ENCODE measurements at regions not wholly inside any gene's neighbourhood (a gene's known extent, or its start where the extent isn't known, plus 50 kb on each side); places are given as distances from the start of the nearest gene placed in this dataset.
"Not testable (repeated sequence)": the region's sequence is repeated elsewhere in the genome, so short reads cannot be mapped to it uniquely, and the experiment has no call there.

DNA sequence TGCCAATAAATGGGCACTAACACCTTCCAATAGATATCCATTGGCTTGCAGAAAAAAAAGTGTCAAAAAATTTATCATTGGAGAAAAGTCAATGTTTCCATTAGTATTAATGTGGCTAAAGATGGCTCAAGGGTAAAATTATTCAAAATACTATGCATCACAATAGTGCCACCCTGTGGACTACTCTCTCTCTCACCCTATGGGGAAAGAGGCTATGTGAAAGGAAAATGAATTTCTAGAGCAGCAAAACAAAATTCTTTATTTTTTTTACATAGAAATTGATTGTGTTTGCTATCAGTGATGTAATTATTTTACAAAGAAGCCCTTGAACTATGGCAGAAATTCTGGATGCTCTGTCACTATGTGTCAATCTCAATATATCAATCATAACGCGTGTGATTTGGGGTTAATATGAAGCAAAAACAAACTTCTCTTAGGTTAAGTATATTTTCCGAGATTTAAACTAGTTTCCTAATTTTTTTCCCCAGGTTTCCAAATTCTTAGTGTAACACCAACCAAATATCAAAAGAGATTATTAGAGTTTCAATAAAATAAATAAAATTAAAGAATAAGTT, 193.9 kb downstream of the USP22 start:
- not testable (repeated sequence) for DNase-seq

DNA sequence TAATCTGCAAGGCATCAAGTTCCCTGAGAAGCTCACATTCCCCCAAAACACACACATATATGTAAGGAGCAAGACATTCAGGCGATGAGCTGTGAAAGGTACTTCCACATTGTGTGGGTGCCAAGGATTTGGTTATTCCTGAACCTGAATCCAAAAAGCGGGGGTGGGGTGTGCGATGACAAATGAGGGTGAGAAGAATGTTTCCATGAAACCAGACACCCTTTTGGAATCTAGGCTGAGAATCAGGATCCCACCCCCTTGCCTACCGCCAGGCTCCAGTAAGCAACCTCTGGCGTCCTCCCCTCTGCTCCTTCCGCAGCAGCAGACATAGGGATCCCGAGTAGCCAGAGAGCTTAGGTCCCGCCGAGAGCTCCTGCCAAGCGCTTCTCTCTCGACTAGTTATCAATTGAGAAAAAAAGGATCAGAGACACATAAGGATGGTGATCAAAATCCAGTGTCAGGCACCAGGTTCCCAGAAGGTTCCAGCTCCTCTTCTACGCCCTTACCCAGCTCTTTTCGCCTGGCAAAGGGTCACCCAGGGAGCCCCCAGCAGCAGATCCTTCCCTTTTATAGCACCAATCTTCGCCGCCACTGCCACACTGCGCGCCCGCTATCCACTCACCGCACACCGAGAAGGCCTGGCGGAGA, 191.1 kb downstream of the USP22 start:
- not testable (repeated sequence) for DNase-seq

DNA sequence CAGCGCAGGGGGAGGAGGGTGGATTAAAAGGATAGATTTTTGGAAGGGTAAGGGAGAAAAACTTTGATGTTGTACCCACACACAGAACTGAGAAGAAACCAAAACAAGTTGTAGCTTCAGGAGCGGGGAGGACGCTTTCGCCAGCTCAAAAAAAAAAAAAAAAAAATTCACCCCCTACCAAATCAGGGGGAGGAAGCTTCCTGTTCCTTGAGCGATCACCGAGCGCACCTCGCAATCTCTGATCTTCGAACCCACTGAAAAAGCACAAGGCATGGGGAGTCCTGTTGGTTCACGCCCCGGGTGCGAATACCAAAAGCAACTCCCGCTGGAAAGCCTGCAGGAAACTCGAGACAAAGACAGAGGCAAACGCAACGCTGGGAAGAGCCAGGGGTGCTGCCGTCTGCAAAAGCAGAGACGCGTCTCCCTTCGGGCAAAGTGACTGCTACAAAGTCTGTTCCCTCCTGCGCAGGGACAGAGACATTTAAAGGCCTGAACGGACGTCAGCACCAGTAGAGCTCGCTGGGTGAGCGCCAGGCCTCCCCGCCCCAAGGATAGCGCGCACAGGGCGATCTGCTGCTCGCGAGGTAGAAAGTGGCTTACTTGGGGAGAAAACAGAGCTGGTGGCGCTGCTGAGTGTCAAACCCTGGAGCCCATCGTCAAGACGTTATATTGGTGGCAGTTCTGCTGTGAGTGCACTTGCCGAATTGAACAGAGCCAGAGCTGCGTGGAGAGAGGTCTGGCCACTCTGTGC, 190.4 kb downstream of the USP22 start:
- DNase-seq, result no peak

DNA sequence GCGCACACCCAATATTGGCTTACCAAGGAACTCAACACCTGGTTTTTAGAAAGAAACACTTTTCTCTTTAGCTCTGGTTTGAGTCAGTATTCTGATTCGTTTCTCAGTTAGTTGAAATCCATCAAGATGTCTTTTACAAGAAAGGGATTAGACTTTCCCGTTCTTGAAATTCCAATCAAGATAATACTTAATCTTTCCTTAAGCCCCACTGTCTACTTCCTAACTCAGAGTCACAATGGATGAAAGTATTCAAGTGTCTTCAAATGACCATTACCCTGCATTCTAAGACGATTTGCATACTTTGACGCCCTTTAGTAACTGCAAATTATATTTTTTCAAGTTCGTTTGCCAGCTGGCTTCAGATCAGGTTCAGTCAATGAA, 189.8 kb downstream of the USP22 start:
- no peak for DNase-seq

DNA sequence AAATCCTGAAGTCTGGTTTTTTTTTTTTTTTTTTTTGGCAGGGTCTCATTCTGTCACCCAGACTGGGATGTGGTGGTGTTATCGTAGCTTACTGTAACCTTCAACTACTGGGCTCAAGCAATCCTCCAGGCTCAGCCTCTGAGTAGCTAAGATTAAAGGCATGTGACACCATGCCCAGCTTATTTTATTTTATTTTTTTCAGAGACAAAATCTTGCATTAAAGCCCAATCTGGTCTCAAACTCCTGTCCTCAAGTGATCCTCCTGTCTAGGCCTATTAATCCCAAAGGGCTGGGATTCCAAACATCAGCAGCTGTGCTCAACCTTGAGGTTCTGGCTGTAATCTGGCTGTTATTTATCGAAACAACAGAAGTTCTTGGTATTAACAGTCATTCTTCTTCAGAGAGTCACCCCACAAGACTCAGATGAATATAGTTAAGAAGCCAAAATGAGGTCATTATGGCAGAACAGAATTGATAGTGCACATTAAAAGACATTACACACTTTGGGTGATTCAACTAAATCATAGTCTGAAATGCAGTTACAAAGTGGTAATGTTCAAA, 186.8 kb downstream of the USP22 start:
- not testable (repeated sequence) for DNase-seq

DNA sequence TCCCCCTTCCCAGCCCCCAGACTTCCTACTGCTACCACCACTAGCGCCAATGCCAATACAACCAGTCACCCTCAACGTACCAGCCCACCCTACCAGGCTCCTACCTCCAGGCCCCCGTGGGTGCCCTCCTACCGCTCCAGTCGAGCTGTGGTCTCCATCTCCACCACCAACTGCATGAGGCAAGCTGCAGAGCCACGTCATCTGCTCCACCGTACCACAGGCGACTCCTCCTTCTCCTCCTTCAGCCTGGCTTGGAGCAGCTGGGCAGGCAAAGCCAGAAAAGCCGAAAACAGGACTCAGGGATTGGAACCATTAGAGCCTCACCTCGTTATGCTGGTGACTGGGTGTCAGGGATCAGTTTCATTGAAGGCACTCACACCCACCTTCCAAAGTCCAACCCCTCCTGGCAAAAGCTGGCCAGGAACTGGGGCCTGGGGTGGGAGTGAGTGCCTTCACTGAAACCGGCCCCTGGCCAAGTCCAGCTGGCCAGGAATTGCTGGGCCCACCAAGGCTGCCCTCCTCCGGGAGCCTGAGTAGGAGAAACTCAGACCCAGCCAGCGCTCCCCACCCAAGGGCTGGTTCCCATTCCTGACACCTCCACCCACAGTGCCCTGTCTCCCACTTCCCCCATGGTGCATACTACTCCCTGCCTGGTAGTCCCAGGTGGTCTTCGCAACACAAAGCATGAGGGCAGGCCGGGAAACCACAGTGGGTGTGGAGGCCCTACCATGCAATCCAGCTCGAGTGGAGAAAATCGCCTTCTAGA, 176.2 kb downstream of the USP22 start:
- DNase-seq, result not testable (repeated sequence)

DNA sequence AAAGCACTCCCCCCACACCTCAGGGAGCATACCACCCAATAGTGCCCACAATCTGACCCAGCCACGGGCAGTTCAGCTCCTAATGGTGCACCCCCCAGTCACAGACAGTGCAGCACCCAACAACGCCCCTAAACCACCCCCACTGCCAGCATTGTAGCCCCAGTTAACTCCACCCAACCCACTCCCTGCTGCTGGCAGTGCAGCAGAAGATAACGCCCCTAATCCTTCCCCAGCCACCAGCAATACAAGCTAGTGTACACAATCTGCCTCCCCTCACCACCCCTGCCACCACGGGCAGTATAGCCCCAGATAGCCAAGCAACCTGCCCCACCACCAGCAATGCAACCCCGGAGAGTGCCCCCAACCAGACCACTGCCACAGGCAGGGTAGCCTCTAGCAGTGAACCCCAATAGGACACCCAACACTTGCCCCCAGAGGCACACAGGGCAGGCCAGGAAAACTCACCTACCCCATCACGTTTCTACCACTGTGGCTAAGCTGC, 175.3 kb downstream of the USP22 start:
- DNase-seq, result not testable (repeated sequence)

DNA sequence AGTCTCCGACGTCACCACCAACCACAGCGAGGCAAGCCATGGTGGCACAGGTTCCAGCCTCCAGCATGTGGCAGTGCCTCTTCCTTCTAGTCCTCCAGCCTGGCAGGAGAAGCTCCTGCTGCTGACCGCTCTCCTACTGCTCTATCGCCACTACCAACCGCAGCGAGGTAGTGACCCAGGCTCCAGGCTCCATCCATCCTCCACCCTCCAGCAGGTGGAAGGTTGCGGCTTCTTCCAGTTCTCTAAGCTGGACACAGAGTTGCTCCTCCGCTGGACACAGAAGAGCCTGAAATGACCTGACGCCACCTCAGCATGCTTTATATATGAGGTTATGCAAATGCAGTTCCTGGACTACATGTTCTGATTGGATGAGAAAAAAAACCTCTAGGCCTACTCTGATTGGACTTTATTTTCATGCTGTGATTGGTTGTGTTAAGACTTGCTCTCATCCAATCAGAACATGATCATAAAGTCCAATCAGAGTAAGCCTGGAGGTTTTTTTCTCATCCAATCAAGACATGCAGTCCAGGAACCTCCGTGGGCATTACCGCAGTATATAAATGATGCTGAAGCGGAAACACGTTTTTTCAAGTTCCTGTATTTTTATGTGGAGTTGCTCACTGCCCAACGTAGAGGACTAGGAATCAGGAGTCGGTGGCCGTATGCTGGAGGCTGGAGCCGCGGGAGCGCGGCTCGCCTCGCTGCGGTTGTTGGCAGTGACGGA, 174.7 kb downstream of the USP22 start:
- DNase-seq, result not testable (repeated sequence)

DNA sequence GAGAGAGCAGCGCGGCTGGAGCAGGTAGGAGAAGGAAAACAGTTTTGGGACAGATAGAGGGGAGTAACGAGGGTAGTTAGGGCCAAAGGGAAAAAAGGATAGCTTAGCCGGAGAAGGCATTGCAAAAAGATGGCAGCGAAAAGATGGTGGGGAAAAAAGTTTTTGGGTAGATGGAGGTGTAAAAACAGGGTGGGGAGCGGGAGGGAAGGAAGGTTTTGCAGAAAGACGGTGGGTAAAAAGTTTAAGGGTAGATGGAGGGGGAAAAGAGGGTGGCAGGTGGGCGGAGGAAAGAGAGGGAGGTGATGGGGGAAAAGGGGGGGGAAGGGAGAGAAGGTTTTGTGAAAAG, 174.2 kb downstream of the USP22 start:
- not testable (repeated sequence) for DNase-seq

DNA sequence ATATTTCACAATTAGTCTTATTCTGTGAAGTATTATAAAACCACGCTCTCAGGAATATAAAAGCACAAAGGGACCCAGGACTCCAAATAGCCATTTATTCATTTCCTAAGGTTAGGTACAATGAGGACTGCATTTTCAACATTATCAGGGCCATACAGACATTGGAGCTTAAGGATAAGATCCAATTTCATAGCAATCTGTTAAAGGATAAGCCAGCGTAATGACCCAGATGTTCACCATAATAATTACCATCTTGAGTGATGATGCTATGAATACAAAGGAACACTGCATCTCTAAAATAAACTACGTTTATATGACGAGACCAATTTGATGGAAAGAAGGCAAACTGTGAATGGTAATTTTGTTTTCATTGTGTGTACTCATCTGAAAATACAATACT, 169.6 kb downstream of the USP22 start:
- DNase-seq, result not testable (repeated sequence)

DNA sequence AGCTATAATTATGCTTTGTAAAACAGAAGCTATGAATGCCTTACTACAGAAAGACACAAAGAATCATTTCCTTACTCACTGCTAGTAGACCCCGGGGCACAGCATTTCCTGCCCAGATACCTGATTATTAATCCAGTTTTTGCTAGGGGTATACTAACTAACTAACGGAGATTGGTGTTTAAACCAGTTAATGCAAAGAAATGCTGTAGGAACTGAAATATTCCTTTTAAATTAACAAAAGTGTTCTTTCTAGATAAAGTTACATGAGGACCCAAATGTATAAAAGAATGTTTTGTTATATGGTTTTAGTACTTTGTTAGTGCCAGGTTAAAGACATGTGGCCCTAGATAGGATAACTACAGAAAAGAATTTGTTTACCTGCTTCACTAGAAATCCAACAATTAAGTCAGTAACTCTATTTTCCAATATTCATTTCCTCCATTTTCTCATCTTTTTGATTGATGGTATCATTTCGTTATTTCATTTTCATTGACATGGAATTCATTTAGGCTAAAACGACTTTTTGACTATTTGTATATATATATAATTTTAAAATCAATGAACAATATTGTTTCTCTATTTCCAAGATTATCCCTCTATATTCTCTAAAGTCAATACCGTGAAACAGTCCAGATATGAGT, 169.0 kb downstream of the USP22 start:
- not testable (repeated sequence) for DNase-seq

DNA sequence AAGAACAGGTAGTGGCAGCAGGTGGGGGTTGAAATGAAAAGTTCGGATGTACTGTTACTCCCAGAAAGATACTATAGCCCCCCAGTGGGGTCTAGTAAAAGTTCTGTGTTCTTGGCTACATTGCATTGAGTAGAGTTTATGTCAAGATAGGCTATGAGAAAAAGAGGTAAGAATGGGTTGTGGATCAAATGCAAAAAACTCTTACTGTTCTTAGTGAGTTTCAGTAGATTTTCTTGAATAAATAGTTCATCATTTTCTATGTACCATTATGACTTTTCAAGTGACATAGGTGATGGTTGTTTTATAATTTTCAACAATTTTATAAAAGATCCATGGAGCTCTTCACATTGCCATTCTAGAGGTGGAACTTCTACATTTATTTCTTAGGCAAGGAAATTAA, 165.4 kb downstream of the USP22 start:
- not testable (repeated sequence) for DNase-seq

DNA sequence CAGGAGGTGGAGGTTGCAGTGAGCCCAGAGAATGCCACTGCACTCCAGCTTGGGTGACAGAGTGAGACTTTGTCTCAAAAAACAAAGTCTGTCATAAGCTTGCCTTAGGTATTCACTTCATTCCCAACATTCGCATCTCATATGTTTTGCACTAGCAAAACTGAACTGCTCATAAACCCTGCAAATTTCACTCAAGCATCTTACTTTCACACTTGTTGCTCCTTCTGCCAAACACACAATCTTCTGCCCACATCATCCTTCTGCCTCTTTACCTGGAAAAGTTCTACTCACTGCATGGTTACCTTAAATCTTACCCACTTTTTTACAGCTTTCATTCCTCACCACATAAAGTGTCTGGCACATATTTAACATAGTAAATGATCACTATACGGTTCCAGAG, 152.5 kb downstream of the USP22 start:
- DNase-seq, result no peak

DNA sequence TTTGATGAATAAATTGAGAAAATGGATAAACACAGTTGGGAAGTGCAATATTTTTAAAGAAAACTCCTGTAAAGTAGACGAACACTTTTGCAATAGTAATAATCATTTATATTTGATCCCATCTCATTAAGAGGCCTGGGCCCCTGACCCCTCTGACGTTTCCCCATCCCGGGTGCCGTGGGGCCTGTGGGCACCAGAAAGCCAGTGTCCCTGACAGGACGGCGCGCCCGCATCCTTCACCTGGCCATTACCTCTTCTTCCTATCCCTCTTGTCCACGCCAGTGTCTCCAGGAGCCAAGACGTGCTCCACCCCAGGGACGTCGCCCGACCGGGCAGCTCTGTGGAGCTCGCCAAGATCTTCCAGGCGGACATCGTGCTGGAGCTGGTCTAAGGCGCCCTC, 147.4 kb downstream of the USP22 start:
- DNase-seq, result not testable (repeated sequence)

DNA sequence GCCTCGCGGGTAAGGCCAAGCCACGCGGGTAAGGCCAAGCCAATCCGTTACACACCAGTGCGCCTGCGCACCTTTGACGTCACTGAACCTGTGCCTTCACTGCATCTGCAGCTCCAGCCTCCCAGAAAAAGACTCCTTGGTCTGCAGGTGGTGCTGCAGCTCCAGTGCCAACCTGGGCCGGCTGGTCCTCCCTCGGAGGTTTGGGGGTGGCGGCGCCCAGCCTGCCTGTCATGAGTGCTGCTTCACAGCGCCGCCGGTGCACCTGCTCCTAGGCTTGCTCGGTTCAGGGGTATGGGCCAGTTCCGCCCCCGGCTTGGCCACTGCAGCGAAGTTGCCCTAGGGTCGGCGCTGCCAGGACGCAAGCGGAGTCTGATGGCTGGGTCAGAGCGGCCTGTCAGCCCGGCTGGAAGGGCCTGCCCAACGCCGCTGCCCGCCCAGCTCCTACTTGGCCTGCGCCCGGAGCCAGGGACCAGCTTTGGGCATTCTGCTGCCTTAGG, 146.6 kb downstream of the USP22 start:
- no peak for DNase-seq

DNA sequence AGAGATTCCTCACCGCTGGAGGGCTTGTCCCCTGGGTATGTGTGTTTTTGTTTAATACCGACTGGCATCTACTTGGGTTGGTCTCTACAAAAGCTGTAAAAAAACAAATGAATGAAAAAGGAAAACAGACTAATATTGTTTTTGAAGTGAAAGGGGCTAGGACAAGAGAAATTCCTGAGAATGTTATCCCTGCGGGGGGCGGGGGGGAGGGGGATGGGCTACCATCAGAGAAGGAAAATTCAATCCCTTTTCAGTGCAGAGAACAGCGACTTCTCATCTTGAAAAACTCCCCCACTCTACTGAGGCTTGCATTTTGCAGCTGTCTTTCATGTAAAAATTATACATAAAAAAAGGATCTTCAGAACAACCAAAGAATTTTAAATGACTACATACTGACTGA, 144.1 kb downstream of the USP22 start:
- not testable (repeated sequence) for DNase-seq

DNA sequence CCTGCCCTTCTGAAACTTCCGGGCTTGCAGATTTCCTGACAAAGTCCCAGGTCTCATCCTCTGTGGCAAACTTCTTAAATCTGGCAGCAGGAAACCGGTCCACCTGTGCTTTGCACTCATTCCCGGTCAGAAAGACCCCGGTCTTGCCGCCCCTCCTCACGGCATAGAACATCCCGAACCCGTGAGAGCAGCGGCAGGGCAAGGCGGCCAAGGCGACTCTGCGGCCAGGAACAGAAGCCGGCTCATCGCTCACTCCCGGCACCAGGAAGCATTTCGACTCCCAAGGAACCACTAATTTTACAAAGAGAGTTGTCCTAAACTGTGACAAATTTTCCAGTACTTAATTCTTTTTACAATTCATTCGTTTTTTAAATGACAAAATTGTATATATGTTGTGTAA, 140.3 kb downstream of the USP22 start:
- DNase-seq, result not testable (repeated sequence)

DNA sequence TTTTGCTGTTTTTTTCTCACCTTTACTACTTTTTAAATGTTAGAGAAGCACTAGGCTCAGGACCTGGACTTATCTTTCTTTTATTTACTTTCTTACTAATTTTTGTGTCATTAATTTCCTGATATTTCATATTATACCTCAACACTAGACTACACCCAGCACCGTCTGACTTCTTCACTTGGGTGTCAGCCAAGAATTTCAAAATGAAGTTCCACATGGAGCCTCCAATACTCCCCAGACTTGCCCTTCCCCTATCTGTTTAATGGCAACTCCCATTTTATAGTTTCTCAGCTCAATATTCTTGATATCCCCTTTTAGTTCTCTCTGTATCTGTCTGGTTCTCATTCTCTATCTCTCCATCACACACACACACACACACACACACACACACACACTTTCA, 139.3 kb downstream of the USP22 start:
- DNase-seq, result not testable (repeated sequence)

DNA sequence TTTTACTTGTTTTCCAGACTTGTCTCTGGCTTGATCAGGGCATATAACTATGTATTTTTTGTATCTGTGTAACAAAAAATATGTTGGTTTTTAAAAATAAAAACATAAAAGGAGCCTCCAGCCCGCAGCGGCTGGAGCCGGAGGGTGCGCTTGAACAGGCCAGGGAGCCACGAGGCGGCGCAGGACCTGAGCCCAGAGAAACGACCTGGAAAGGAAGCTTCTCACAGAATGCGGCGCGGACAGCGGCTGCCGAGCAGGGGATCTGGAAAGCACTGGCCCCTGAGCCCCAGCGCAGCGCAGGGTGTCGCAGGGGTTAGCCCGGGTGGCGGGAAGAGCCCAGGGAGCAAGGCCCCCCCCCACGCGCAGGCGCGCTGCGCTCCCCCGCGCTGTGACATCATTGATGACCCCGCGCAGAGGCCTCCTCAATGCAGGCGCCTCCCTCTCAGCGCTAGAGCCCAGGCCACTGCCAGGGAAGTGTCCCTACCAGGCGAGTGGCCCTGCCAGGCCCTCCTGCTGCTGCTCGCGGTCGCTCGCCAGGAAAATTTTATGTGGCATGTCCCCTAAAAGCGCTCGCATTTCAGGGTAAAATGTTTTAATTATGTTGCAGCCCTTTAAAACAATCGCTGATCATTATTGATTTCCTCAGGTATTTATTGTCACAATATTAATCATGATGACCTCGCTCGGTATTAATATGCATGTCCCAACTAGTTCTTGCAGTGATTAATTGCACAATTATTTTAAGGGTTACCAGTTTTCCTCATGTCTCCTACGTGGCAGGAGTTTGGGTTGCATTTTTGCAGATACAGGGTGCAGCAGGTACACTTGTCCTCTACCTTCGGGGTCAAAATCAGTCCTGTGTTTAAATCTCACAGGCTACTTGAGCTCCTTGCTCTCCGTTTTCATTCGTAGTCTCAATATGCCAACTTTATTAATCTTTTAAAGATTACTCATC, 134.2 kb downstream of the USP22 start:
- peak; percentile 66 for DNase-seq

DNA sequence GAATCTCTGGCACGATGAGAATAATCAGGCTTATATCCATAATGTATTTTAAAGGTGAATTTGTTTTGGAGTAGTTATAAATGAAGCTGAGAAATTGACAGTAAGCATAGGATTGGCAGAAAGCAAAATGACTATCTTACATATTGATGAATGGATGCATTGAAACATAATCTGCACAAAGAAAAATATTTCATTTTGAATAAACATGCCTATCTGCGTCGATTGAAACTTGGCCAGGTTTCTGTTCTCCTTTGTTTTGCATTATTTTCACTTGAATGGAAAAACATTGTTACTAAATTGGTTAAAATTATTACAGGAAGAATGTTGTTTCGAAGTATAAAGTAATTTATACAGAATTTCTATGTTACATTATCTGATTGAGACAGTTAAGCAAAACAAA, 128.2 kb downstream of the USP22 start:
- no peak for DNase-seq

All from HCEC 1CT (cell line).